Mucosa of stomach (tissue), 1 donor: ENCODE measurements at regions not wholly inside any gene's neighbourhood (a gene's known extent, or its start where the extent isn't known, plus 50 kb on each side); places are given as distances from the start of the nearest gene placed in this dataset.
"Not testable (repeated sequence)": the region's sequence is repeated elsewhere in the genome, so short reads cannot be mapped to it uniquely, and the experiment has no call there.

Source experiments
- H3K27me3 ChIP-seq: one replicate; pipeline ENCODE4 v1.7.0; 2013; ENCODE audit warnings: mild to moderate bottlenecking, low read length; ENCODE audit not compliant: control insufficient read depth, insufficient read depth
- H3K36me3 ChIP-seq: one replicate; pipeline ENCODE4 v1.7.0; 2013; ENCODE audit warnings: low read length; ENCODE audit not compliant: control insufficient read depth, insufficient read depth
- H3K4me1 ChIP-seq: one replicate; pipeline ENCODE4 v1.7.0; 2013; ENCODE audit warnings: mild to moderate bottlenecking, low read length; ENCODE audit not compliant: control insufficient read depth, insufficient read depth
- H3K4me3 ChIP-seq: one replicate; pipeline ENCODE4 v1.7.0; 2013; ENCODE audit warnings: low read length
- H3K9ac ChIP-seq: one replicate; pipeline ENCODE4 v1.7.0; 2013; ENCODE audit warnings: mild to moderate bottlenecking, low read length, moderate library complexity
- H3K9me3 ChIP-seq: one replicate; pipeline ENCODE4 v1.7.0; 2013; ENCODE audit warnings: mild to moderate bottlenecking, low read length, moderate library complexity; ENCODE audit not compliant: control insufficient read depth
- donor health status: Pancreatic carcinoma.

DNA sequence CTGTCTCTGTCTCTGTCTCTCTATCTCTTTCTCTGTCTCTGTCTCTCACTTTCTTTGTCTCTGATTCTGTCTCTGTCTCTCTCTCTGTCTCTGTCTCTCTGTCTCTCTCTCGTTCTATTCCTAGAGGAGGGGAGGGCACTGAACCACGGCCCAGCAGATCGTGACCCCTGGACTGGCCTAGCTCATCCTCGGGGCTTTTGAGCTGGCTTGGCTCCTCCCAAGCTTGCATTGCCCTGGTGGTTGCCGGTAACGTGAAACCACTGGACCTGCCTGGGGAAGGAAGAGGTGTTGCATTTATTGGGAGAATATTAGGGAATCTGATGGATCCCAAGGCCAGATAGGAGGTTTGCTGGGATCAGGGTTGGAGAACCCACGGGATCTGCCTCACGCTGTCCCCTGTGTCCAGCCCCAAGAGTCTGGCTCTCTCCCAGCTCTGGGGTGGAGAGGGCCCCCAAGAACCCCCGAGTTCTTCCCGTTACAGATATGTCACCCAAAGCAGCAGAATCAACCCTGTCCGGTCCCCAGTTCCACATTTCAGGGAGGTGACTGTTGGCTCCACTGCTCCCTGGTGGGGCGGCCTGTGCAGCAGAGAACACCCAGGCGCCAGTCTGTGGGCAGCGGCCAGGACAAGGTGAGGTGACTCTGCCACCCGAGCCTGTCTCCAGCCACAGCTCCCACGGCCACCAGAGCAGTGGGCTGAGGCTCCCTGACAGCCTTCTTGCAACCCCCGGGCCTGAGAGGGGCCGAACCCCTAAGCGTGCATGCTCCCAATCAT lies 228.3 kb downstream of the TTLL2 start:
- no peak overlapping the region for H3K4me3 ChIP-seq
- H3K36me3 ChIP-seq: no peaks in the 10 kb centered on the region
- H3K27me3 ChIP-seq: no peaks in the 10 kb centered on the region
- H3K9ac ChIP-seq: no peak overlapping the region
- no peaks in the 10 kb centered on the region for H3K4me1 ChIP-seq
- H3K9me3 ChIP-seq: no peaks in the 10 kb centered on the region

DNA sequence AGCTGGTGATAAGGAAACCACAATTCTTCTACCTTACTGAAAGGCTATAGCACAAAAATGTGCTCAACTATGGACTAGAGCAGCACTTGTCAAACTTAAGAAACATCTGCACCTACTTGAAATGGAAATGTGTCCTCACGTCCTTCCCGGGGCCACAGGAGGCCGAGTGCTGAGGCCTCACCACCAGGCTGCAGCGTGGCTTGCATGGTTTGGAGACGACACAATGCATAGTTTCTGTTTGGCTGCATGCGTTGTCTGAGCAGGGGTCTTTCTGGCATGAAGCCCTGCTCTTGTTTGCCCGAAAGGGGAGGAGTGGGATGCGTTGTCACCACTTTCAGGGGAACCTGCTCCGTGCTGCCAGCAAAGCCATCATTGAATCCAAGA lies 228.8 kb downstream of the TTLL2 start:
- Histone ChIP-seq H3K9ac (no peak overlapping the region), H3K9me3 (no peaks in the 10 kb centered on the region), H3K36me3 (no peaks in the 10 kb centered on the region), H3K4me1 (no peaks in the 10 kb centered on the region), H3K27me3 (no peaks in the 10 kb centered on the region), H3K4me3 (no peak overlapping the region)

DNA sequence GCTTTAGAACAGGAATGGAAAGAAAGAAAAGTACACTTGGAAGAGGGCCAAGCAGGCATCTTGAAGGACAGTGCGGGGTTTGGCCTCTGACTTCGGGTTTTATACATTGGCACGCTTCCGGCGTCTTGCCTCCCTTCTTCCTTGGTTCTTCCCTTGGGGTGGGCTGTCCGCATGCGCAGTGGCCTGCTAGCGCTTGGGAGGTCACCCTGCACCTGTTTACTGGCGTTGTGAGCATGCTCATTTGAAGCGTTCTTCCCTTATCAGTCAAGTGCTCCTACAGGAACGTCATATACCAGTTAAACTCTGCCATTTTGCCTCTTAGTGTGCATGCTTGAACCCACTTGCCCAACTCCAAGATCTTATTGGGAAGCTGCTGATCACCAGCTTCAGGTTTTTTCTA lies 230.0 kb downstream of the TTLL2 start:
- Histone ChIP-seq H3K9ac (no peak overlapping the region), H3K36me3 (no peaks in the 10 kb centered on the region), H3K4me3 (no peak overlapping the region), H3K27me3 (no peaks in the 10 kb centered on the region), H3K9me3 (no peaks in the 10 kb centered on the region), H3K4me1 (peaks cover 7% of the 10 kb centered on the region)

DNA sequence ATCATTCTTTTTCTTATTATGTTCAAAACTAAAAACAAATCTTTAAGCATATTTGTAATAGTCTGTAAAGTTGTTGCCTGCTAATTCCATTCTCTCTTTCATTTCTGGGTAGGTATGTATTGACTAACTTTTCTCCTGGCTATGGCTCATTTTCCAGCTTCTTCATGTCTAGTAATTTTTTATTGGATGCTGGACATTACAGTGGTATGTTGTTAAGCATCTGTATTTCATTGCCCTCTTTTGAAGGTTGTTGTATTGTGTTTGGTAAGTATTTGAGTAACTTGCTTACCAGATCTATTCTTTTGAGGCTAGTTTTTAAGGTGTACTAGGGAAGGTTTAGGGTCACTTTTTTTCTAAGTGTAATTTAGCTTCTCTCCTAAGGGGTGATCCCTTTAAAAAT lies 230.9 kb downstream of the TTLL2 start:
- Histone ChIP-seq H3K4me3 (no peak overlapping the region), H3K27me3 (no peaks in the 10 kb centered on the region), H3K9me3 (no peaks in the 10 kb centered on the region), H3K9ac (no peak overlapping the region), H3K4me1 (peaks cover 9% of the 10 kb centered on the region), H3K36me3 (no peaks in the 10 kb centered on the region)

DNA sequence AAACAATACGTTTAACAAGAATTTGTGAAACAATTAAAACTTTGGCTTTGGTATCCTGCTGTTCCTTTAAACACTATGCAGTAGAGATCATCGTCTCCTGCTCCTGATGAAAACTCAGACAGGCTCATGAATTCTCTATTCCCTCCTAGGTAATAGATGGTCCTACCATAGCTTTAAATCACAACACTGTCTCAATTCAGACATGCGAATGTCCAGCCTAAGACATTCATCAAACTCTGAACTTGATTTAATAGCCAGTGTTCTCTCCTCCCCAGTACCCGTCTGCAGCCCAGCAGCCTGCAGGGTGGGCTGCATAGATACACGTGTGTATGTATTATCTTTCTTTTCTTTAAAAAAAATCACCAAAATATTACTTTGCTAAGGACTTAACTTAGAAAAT lies 232.8 kb downstream of the TTLL2 start:
- H3K4me3 ChIP-seq: no peak overlapping the region
- H3K9ac ChIP-seq: no peak overlapping the region
- H3K9me3 ChIP-seq: no peaks in the 10 kb centered on the region
- no peaks in the 10 kb centered on the region for H3K27me3 ChIP-seq
- H3K36me3 ChIP-seq: no peaks in the 10 kb centered on the region
- peaks cover 9% of the 10 kb centered on the region for H3K4me1 ChIP-seq

DNA sequence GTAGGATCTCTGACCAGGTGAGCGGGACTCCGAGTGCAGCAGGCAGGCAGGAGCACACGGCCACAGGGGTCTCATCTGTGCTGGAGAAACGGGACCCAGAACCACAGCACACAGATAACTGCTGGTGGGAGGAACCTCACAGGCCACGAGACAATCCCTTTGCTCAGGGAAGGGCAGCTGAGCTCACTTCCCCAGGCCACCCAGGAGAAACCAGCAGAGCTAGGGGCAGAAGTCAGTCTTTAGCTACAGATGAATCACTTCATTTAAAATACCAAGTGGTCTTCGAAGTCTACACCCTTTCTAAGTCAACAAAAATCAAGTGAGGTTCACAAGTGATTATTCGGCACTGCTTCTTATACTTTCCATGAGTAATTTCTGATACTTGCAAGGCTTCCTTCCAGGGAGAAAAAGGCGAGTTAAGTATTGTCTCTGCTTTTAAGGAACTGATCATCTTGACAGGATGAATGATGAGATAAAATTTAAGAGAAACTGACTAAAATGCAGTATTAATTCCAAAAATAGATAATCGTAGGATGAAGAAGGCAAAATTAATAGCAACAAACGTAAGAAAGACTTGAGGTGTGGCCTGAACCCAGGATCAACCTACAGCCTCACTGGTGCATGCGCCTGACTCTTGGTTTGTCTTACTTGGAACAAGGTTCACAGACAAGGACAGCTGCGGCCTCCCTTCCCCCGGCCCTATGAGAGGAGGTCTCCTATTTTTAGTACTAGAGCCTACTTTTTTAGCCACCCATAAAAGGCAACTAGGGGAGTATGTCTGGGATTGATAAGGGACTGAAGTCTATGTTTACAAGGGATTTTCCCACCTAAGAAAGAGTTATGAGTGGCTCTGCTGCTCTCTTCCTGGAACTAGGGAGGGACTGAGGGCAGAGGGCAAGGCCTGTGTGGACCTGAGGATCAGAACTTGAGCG lies 233.6 kb downstream of the TTLL2 start:
- no peaks in the 10 kb centered on the region for H3K36me3 ChIP-seq
- H3K9me3 ChIP-seq: no peaks in the 10 kb centered on the region
- H3K27me3 ChIP-seq: no peaks in the 10 kb centered on the region
- H3K9ac ChIP-seq: no peak overlapping the region
- no peak overlapping the region for H3K4me3 ChIP-seq
- peaks cover 9% of the 10 kb centered on the region for H3K4me1 ChIP-seq

DNA sequence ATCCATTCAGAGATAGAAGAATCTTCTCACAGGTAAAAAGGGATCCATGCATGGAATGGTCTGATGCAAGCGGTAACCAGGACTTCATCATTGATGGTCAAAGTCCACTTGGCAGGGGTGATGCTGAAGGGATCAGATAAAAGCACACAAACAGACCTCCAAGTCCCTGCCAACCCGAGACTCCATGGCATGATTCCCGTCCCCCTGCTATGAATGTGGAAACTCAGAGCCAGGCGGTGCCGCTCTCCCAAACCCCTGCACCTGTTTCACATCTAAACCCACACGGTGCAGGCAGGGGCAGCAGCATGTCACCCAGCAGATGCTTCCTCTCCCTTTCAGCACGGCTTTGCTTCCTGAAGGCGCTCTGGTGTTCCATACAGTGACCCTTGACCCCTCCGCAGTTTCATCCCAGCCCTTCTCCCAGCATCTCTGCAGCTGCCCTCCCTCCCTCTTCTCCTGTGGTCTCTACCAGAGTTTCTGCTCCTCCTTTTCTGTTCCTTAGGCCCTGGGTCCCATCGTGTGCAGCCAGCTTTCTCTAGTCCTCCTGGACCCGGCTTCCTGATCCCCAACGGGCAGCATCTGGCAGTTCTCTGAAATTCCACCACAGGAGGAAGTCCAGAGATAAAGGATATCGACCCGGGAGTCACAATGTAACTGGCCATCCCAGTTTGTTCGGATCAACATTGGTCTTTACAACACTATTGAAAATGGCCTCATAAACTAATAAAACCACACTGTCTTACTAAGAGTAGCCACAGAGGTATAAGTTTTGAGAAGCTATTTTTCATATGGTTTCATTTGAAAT lies 235.0 kb downstream of the TTLL2 start:
- no peak overlapping the region for H3K9ac ChIP-seq
- no peaks in the 10 kb centered on the region for H3K27me3 ChIP-seq
- peaks cover 9% of the 10 kb centered on the region for H3K4me1 ChIP-seq
- no peaks in the 10 kb centered on the region for H3K36me3 ChIP-seq
- H3K4me3 ChIP-seq: no peak overlapping the region
- no peaks in the 10 kb centered on the region for H3K9me3 ChIP-seq

DNA sequence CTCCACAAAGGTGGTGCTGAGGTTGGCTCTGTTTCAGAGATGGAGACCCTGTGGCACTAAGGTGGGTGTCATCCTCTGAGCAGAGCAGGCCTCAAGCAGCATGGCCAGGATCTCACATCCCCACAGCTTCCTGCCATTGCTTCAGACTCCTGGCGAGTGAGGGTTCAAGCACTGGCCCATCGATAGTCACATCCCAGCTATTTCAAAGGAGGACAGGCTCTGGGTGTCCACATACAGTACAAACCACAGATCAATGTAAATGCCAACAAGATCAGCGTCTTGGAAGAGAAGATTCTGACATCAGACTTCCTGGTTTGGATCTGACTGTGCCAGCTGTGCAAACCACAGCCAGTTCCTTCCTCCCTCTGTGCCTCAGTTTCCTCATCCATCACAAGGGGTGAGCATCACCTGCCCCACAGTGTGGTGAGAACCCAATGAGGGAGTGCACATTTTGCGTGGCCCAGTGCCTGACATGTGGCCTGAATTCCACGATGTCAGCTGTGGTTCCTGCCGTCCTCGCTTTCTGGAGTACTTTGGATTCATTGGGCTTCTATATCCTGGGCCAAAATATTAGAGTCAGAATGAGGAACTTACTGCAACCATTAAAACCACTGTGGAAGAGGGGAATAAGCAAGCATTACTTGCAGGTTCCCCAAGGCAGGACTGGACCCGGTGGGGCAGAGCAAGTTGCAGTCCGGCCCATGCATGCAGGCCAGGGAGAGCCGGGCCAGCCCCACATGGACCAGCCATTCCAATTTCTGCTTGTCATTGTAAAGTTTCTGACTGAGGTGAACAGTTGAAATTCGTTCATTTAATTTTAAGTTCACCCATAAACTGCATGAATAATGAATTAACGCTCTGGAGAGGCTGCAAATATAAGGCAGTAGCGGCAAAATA lies 236.0 kb downstream of the TTLL2 start:
- H3K4me3 ChIP-seq: no peak overlapping the region
- no peaks in the 10 kb centered on the region for H3K36me3 ChIP-seq
- H3K27me3 ChIP-seq: no peaks in the 10 kb centered on the region
- no peak overlapping the region for H3K9ac ChIP-seq
- H3K4me1 ChIP-seq: peaks cover 14% of the 10 kb centered on the region
- H3K9me3 ChIP-seq: no peaks in the 10 kb centered on the region

DNA sequence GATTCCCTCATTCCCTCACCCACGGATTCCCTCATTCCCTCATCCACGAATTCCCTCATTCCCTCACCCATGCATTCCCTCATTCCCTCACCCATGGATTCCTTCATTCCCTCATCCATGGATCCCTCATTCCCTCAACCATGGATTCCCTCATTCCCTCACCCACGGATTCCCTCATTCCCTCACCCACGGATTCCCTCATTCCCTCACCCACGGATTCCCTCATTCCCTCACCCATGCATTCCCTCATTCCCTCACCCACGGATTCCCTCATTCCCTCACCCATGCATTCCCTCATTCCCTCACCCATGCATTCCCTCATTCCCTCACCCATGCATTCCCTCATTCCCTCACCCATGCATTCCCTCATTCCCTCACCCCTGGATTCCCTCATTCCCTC lies 238.0 kb downstream of the TTLL2 start:
- H3K27me3 ChIP-seq, H3K9ac ChIP-seq, H3K4me3 ChIP-seq, H3K9me3 ChIP-seq, H3K36me3 ChIP-seq: not testable (repeated sequence)
- peaks cover 18% of the 10 kb centered on the region for H3K4me1 ChIP-seq

DNA sequence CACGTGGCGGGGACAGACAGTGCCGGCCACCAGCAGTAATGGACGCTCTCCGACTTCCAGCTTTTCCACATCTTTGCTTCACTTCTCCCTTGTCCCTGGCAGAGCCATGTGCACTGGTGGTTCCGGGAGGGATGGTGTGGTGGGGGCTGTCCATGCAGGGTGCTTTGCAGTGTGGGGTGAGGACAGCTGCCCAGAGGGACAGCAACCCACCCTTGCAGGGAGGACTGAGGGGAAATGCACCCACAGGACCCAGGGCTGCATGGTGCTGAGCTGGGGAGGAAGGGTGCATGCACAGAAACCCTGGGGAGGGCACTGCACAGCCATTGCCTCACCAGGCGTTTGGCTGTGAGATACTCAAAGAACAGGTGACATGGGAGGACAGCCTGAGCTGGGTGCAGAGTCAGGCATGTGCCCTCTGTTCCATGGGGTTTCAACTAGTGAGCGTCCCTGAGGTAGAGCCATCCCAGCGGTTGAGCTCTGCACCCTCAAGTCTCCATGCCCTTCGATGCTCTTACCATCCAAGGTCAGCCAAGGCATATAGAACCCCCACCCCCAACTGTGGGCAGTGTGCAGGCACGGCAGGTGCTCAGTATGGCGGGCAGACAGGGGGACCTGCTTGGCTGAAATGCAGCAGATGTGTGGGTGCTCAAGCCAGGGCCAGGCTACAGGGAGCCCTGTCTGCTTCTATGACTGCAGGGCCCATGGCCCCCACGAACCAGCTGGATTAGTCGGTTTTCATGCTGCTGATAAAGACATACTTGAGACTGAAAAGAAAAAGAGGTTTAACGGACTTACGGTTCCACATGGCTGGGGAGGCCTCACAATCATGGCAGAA lies 239.7 kb downstream of the TTLL2 start:
- H3K36me3 ChIP-seq: no peaks in the 10 kb centered on the region
- no peak overlapping the region for H3K4me3 ChIP-seq
- H3K27me3 ChIP-seq: no peaks in the 10 kb centered on the region
- H3K9ac ChIP-seq: no peak overlapping the region
- H3K9me3 ChIP-seq: no peaks in the 10 kb centered on the region
- H3K4me1 ChIP-seq: peaks cover 13% of the 10 kb centered on the region
